ENCODE measurements at regions not wholly inside any gene's neighbourhood (a gene's known extent, or its start where the extent isn't known, plus 50 kb on each side); places are given as distances from the start of the nearest gene placed in this dataset.

GRCh38 chrX:69369999-69370398, 134.1 kb upstream of the NALF2 start:
- no peak for TF ChIP-seq STAT1 (conservative IDR thresholded peaks at IDR 0.05)
- no peak for TF ChIP-seq RFX5 (IDR thresholded peaks at IDR 0.05; ENCODE audit: low read depth, low read length)
- TF ChIP-seq ZBTB40 (IDR thresholded peaks at IDR 0.05; ENCODE audit: borderline replicate concordance), result no peak
- TF ChIP-seq CTCF (IDR thresholded peaks at IDR 0.05 in 2 of 3, conservative IDR thresholded peaks at IDR 0.05 in 1 of 3; ENCODE audit: control insufficient read depth in 2 of 3, extremely low read depth in 1 of 3, insufficient read depth in 1 of 3, low read depth in 3 of 3, low read length in 3 of 3), result no peak
- no peak for TF ChIP-seq HDAC6 (IDR thresholded peaks at IDR 0.05; ENCODE audit: unreplicated experiment)
